ENCODE measurements at regions not wholly inside any gene's neighbourhood (a gene's known extent, or its start where the extent isn't known, plus 50 kb on each side); places are given as distances from the start of the nearest gene placed in this dataset.

DNA sequence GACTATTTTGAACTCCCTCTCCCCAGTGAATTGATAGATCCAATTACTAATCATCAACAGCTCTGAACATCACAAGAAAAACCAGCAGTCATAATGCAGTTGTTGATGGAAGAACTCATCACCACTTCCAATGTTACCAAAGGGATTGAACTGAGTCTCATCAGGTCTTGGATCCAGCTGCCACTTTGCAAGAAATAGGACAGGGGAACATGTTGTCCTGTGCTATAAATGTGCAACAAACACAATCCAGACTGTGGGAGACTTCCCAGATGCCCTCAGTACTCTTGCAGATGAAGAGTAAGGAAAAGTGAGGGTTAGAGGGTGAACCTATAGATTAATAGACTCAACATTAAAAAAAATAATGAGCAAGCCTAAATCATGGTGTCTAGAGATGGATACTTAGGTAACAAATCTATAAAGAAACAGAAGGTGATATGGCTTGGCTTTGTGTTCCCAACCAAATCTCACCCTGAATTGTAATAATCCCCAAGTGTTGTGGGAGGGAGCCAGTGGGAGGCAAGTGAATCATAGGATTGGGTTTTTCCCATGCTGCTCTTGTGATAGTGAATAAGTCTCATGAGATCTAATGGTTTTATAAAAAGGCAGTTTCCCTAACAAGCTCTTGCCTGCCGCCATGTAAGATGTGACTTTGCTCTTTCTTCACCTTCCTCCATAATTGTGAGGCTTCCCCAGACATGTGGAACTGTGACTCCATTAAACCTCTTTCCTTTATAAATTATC, 63.4 kb upstream of the PAPPA start:
- Mint-ChIP-seq H3K36me3 (ENCODE audit: low read depth) (no peaks in the 10 kb centered on the region), H3K4me3 (no peak overlapping the region), H3K4me1 (ENCODE audit: low read depth) (no peaks in the 10 kb centered on the region), H3K27me3 (no peaks in the 10 kb centered on the region), H3K9me3 (peaks cover 7% of the 10 kb centered on the region), H3K27ac (no peak overlapping the region)
- ChIA-PET CTCF (no interaction called here), POLR2A (no interaction called here)
- intact Hi-C loops (cut with micrococcal nuclease): no loop called here
- no peak for ATAC-seq
- TF ChIP-seq, protein P1, sequence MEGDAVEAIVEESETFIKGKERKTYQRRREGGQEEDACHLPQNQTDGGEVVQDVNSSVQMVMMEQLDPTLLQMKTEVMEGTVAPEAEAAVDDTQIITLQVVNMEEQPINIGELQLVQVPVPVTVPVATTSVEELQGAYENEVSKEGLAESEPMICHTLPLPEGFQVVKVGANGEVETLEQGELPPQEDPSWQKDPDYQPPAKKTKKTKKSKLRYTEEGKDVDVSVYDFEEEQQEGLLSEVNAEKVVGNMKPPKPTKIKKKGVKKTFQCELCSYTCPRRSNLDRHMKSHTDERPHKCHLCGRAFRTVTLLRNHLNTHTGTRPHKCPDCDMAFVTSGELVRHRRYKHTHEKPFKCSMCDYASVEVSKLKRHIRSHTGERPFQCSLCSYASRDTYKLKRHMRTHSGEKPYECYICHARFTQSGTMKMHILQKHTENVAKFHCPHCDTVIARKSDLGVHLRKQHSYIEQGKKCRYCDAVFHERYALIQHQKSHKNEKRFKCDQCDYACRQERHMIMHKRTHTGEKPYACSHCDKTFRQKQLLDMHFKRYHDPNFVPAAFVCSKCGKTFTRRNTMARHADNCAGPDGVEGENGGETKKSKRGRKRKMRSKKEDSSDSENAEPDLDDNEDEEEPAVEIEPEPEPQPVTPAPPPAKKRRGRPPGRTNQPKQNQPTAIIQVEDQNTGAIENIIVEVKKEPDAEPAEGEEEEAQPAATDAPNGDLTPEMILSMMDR (IDR thresholded peaks at IDR 0.05): no peak
- DNase-seq: no peak

GRCh38 chr9:116094846-116095245, 58.7 kb upstream of the PAPPA start:
- intact Hi-C loops (cut with micrococcal nuclease): no loop called here
- CTCF ChIA-PET: no interaction called here
- Mint-ChIP-seq H3K27me3 (no peaks in the 10 kb centered on the region), H3K36me3 (ENCODE audit: low read depth) (no peaks in the 10 kb centered on the region), H3K9me3 (peaks cover 8% of the 10 kb centered on the region), H3K27ac (no peak overlapping the region), H3K4me3 (no peak overlapping the region), H3K4me1 (ENCODE audit: low read depth) (no peaks in the 10 kb centered on the region)
- DNase-seq (no peak), ATAC-seq (no peak)
- TF ChIP-seq, protein P1 (IDR thresholded peaks at IDR 0.05): no peak
- POLR2A ChIA-PET: no interaction called here

DNA sequence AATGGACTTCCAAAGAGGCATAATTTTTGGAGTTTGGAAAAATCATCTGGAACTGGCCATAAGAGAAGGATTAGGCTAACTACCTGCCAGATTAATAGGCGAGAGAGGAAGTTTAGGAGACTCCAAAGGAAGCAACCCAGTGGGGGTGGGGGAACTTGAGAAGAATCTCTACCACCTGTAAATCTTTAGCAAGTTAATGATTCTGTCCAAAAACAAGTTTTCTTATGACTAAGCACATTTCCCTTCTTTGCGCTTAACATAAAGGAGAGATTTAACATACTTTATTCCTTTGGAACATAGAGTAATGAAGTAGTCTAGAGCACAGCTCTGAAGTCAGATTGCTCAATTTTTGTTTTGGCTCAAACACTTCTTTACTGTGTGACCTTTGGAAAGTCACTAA, 58.2 kb upstream of the PAPPA start:
- POLR2A ChIA-PET: no interaction called here

GRCh38 chr9:116096046-116096445, 57.5 kb upstream of the PAPPA start:
- ChIA-PET CTCF (no interaction called here), POLR2A (no interaction called here)
- ATAC-seq (no peak), DNase-seq (no peak)
- H3K9me3 Mint-ChIP-seq: peaks cover 3% of the 10 kb centered on the region
- no peaks in the 10 kb centered on the region for H3K27me3 Mint-ChIP-seq
- TF ChIP-seq, protein P1 (IDR thresholded peaks at IDR 0.05): no peak
- intact Hi-C loops (cut with micrococcal nuclease): no loop called here
- no peak overlapping the region for H3K4me3 Mint-ChIP-seq
- H3K27ac Mint-ChIP-seq: no peak overlapping the region
- no peaks in the 10 kb centered on the region for H3K36me3 Mint-ChIP-seq (ENCODE audit: low read depth)
- H3K4me1 Mint-ChIP-seq (ENCODE audit: low read depth): no peaks in the 10 kb centered on the region

More for the DNA sequence above, 58.2 kb upstream of the PAPPA start:
- H3K27me3 Mint-ChIP-seq: no peaks in the 10 kb centered on the region
- intact Hi-C loops (cut with micrococcal nuclease): no loop called here
- no peak overlapping the region for H3K4me3 Mint-ChIP-seq
- DNase-seq: no peak
- ATAC-seq: no peak
- H3K27ac Mint-ChIP-seq: no peak overlapping the region
- H3K36me3 Mint-ChIP-seq (ENCODE audit: low read depth): no peaks in the 10 kb centered on the region
- TF ChIP-seq, protein P1 (IDR thresholded peaks at IDR 0.05): no peak
- no peaks in the 10 kb centered on the region for H3K4me1 Mint-ChIP-seq (ENCODE audit: low read depth)
- peaks cover 8% of the 10 kb centered on the region for H3K9me3 Mint-ChIP-seq
- CTCF ChIA-PET: no interaction called here

DNA sequence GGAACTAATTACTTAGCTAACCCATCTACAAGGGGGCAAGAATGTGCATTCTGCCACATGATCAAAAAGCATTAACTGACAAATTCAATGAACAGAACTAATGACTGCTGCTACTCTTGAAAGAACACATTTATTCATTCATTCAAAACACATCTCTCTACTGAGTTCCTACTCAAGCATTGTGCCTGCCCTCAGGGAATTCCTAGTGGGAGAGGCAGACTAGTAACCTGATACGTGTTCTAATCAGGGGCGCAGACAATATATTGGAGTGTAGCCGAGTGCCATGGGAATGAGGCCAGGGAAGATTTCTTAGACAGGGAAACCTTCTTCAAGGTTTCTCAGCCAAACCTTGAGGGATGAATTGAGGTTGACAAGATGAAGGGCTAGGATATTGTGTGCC, 56.7 kb upstream of the PAPPA start:
- no peaks in the 10 kb centered on the region for H3K27me3 Mint-ChIP-seq
- H3K36me3 Mint-ChIP-seq (ENCODE audit: low read depth): no peaks in the 10 kb centered on the region
- intact Hi-C loops (cut with micrococcal nuclease): no loop called here

More for the DNA sequence above, 56.7 kb upstream of the PAPPA start:
- H3K4me3 Mint-ChIP-seq: no peak overlapping the region
- H3K4me1 Mint-ChIP-seq (ENCODE audit: low read depth): no peaks in the 10 kb centered on the region
- ChIA-PET POLR2A (no interaction called here), CTCF (no interaction called here)
- DNase-seq (no peak), ATAC-seq (no peak)
- H3K27ac Mint-ChIP-seq: no peak overlapping the region
- H3K9me3 Mint-ChIP-seq: peaks cover 3% of the 10 kb centered on the region
- TF ChIP-seq, protein P1 (IDR thresholded peaks at IDR 0.05): no peak

Measured in activated CD8-positive, alpha-beta T cell treated with anti-CD3 and anti-CD28 coated beads for 36 hours (primary cell).